ENCODE measurements at regions not wholly inside any gene's neighbourhood (a gene's known extent, or its start where the extent isn't known, plus 50 kb on each side); places are given as distances from the start of the nearest gene placed in this dataset.
A peak's percentile ranks its signal among the peaks of the same experiment; 100 is the strongest.

DNA sequence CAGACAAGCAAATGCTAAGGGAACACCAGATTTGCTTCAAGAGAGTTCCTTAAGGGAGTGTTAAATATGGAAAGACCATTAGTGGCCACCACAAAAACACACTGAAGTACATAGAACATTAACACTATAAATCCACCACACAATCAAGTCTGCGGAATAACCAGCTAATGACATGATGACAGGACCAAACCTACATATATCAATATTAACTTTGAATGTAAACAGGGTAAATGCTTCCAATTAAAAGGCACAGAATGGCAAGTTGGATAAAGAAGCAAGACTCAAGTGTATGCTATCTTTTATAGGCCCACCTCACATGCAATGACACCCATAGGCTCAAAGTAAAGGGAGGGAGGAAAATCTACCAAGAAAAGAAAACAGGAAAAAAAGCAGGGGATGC, 291.3 kb downstream of the COG6 start:
- H3K79me2 ChIP-seq (ENCODE audit: insufficient read depth, low read depth, low read length) = no peaks in the 10 kb centered on the region
- H3K9me2 ChIP-seq (ENCODE audit: insufficient read depth, low read length) = no peaks in the 10 kb centered on the region
- intact Hi-C loops (cut with micrococcal nuclease; ENCODE audit: unreplicated experiment) = loop anchor here (10.0 kb wide), 1 partner anchor 498 kb away; no protein-coding TSS in a partner anchor
- ChIA-PET POLR2A (no interaction called here), CTCF (ENCODE audit: unreplicated experiment) (no interaction called here)
- no peak for TF ChIP-seq EZH2phosphoT487 (IDR thresholded peaks at IDR 0.05; ENCODE audit: borderline replicate concordance, low read depth, low read length)
- TF ChIP-seq, protein P1, sequence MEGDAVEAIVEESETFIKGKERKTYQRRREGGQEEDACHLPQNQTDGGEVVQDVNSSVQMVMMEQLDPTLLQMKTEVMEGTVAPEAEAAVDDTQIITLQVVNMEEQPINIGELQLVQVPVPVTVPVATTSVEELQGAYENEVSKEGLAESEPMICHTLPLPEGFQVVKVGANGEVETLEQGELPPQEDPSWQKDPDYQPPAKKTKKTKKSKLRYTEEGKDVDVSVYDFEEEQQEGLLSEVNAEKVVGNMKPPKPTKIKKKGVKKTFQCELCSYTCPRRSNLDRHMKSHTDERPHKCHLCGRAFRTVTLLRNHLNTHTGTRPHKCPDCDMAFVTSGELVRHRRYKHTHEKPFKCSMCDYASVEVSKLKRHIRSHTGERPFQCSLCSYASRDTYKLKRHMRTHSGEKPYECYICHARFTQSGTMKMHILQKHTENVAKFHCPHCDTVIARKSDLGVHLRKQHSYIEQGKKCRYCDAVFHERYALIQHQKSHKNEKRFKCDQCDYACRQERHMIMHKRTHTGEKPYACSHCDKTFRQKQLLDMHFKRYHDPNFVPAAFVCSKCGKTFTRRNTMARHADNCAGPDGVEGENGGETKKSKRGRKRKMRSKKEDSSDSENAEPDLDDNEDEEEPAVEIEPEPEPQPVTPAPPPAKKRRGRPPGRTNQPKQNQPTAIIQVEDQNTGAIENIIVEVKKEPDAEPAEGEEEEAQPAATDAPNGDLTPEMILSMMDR (conservative IDR thresholded peaks at IDR 0.05; ENCODE audit: low read length) = no peak
- H3K4me2 ChIP-seq (ENCODE audit: low read length) = no peak overlapping the region
- DNase-seq (ENCODE audit: low spot score) = no peak
- H3K36me3 ChIP-seq (ENCODE audit: insufficient read depth, low read length) = no peaks in the 10 kb centered on the region; the same call in 1 of the 2 replicates
- H3K4me3 ChIP-seq (ENCODE audit: low read depth, low read length, poor library complexity, severe bottlenecking) = no peak overlapping the region
- no peaks in the 10 kb centered on the region for H4K20me1 ChIP-seq (ENCODE audit: insufficient read depth, low read length)
- no peaks in the 10 kb centered on the region for H3K9me3 ChIP-seq (ENCODE audit: low read length)
- no peak overlapping the region for H2AFZ ChIP-seq (ENCODE audit: low read length)
- H3K4me1 ChIP-seq (ENCODE audit: insufficient read depth, low read length, poor library complexity, severe bottlenecking) = peaks cover 8% of the 10 kb centered on the region
- BruUV-seq (replicated peaks) = no TSS peak
- H3K27ac ChIP-seq (ENCODE audit: low read depth, low read length, poor library complexity, severe bottlenecking) = no peak overlapping the region

DNA sequence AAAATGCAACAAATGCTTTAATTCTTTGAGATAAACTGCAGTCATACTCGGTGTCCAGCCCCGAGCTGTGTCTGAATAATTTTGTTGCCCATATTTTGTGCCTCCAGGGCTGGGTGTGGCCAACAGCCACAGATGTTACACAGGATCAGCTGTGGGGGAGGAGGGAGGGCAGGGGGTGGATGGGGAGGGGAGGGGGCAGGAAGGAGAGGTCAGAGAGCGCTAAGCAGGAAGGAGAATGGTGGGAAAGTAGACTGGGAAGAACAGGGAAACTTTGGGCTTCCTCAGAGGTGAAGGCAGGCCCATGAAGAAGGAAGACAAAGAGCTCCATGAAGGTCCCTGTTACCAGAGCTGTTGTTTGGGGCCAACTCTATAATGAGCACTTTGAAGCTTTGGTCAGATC, 295.8 kb downstream of the COG6 start:
- H3K4me1 ChIP-seq (ENCODE audit: insufficient read depth, low read length, poor library complexity, severe bottlenecking) = peaks cover 26% of the 10 kb centered on the region
- CTCF ChIA-PET (ENCODE audit: unreplicated experiment) = interaction anchor here (1.1 kb wide), 1 partner anchor 731 kb away, joined by 3 read pairs; no protein-coding TSS in a partner anchor
- peak overlapping the region; percentile 14; the same call in 1 of the 2 replicates for H2AFZ ChIP-seq (ENCODE audit: low read length)

More for the DNA sequence above, 295.8 kb downstream of the COG6 start:
- Histone ChIP-seq H3K36me3 (ENCODE audit: insufficient read depth, low read length) (no peaks in the 10 kb centered on the region), H4K20me1 (ENCODE audit: insufficient read depth, low read length) (no peaks in the 10 kb centered on the region), H3K27ac (ENCODE audit: low read depth, low read length, poor library complexity, severe bottlenecking) (no peak overlapping the region), H3K9me2 (ENCODE audit: insufficient read depth, low read length) (no peaks in the 10 kb centered on the region), H3K4me2 (ENCODE audit: low read length) (no peak overlapping the region), H3K4me3 (ENCODE audit: low read depth, low read length, poor library complexity, severe bottlenecking) (no peak overlapping the region), H3K9me3 (ENCODE audit: low read length) (no peaks in the 10 kb centered on the region), H3K79me2 (ENCODE audit: insufficient read depth, low read depth, low read length) (no peaks in the 10 kb centered on the region)
- BruUV-seq (replicated peaks) = no TSS peak
- DNase-seq (ENCODE audit: low spot score) = no peak
- intact Hi-C loops (cut with micrococcal nuclease; ENCODE audit: unreplicated experiment) = no loop called here
- TF ChIP-seq, protein P1 (conservative IDR thresholded peaks at IDR 0.05; ENCODE audit: low read length) = no peak
- no peak for TF ChIP-seq EZH2phosphoT487 (IDR thresholded peaks at IDR 0.05; ENCODE audit: borderline replicate concordance, low read depth, low read length)
- POLR2A ChIA-PET = interaction anchor here (1.0 kb wide), 1 partner anchor 11 kb away, joined by 3 read pairs; no protein-coding TSS in a partner anchor
